ENCODE measurements at regions not wholly inside any gene's neighbourhood (a gene's known extent, or its start where the extent isn't known, plus 50 kb on each side); places are given as distances from the start of the nearest gene placed in this dataset.

- TF ChIP-seq REST (IDR thresholded peaks at IDR 0.05; ENCODE audit: insufficient read depth in 1 of 2, low read depth in 2 of 2, low read length in 1 of 2) (no peak), CTCF (IDR thresholded peaks at IDR 0.05) (no peak), POLR2AphosphoS5 (IDR thresholded peaks at IDR 0.05; ENCODE audit: low read depth, low read length) (no peak), TCF7L2 (IDR thresholded peaks at IDR 0.05; ENCODE audit: low read depth, low read length) (no peak), SIN3A (IDR thresholded peaks at IDR 0.05; ENCODE audit: borderline replicate concordance, insufficient read depth, low read depth, low read length) (no peak)
Measured at GRCh38 chr6:14995208-14995607, 250.7 kb upstream of the JARID2 start.
